HEK293T (cell line): ENCODE measurements at regions not wholly inside any gene's neighbourhood (a gene's known extent, or its start where the extent isn't known, plus 50 kb on each side); places are given as distances from the start of the nearest gene placed in this dataset.

ENCODE experiments used
- CTCF ChIA-PET: fragments of 350-600 bp; formaldehyde crosslinking; extraction: SDS; loops from one replicate; lab custom pipeline; 2021; ENCODE audit warnings: antibody characterized with exemption, inconsistent platforms; lab: Yijun Ruan, JAX
- POLR2A ChIA-PET: fragments of 350-600 bp; formaldehyde crosslinking; extraction: SDS; loops from one replicate; lab custom pipeline; 2020; ENCODE audit warnings: antibody characterized with exemption, inconsistent platforms; lab: Yijun Ruan, JAX
- DNase-seq: peaks from one replicate; pipeline ENCODE4 v3.0.0; 2012; ENCODE audit warnings: mixed read lengths; ENCODE audit errors: extremely low spot score
- ARNT ChIP-seq: fragments of 450-650 bp; IDR thresholded peaks from 2 replicates; pipeline ENCODE4 v1.6.1; 2017; ENCODE audit warnings: mild to moderate bottlenecking
- BHLHE40 ChIP-seq: fragments of 450-650 bp; IDR thresholded peaks from 2 replicates; pipeline ENCODE4 v1.6.1; 2016; ENCODE audit warnings: mild to moderate bottlenecking, moderate library complexity, borderline replicate concordance
- CTBP1 ChIP-seq: fragments of 450-650 bp; IDR thresholded peaks from 2 replicates; pipeline ENCODE4 v1.6.1; 2016; ENCODE audit warnings: borderline replicate concordance
- ELF4 ChIP-seq: fragments of 450-650 bp; IDR thresholded peaks from 2 replicates; pipeline ENCODE4 v1.6.1; 2017; ENCODE audit warnings: antibody characterized with exemption
- FOXA1 ChIP-seq: fragments of 450-650 bp; IDR thresholded peaks from 2 replicates; pipeline ENCODE4 v1.6.1; 2016; ENCODE audit warnings: mild to moderate bottlenecking
- FOXK2 ChIP-seq: fragments of 450-650 bp; IDR thresholded peaks from 2 replicates; pipeline ENCODE4 v1.6.1; 2016; ENCODE audit warnings: mild to moderate bottlenecking
- FOXM1 ChIP-seq: fragments of 450-650 bp; IDR thresholded peaks from 2 replicates; pipeline ENCODE4 v1.6.1; 2017; ENCODE audit warnings: mild to moderate bottlenecking, borderline replicate concordance
- HDGF ChIP-seq: fragments of 450-650 bp; IDR thresholded peaks from 2 replicates; pipeline ENCODE4 v1.6.1; 2017; ENCODE audit warnings: antibody characterized with exemption, borderline replicate concordance
- L3MBTL2 ChIP-seq: fragments of 450-650 bp; conservative IDR thresholded peaks from 2 replicates; pipeline ENCODE4 v1.6.1; 2016; ENCODE audit warnings: mild to moderate bottlenecking
- LEF1 ChIP-seq: fragments of 450-650 bp; IDR thresholded peaks from 2 replicates; pipeline ENCODE4 v1.6.1; 2017; ENCODE audit warnings: mild to moderate bottlenecking, borderline replicate concordance
- NFRKB ChIP-seq: fragments of 450-650 bp; IDR thresholded peaks from 2 replicates; pipeline ENCODE4 v1.6.1; 2016; ENCODE audit warnings: mild to moderate bottlenecking, moderate library complexity
- PKNOX1 ChIP-seq: fragments of 450-650 bp; IDR thresholded peaks from 2 replicates; pipeline ENCODE4 v1.6.1; 2016
- SP1 ChIP-seq: fragments of 450-650 bp; IDR thresholded peaks from 2 replicates; pipeline ENCODE4 v1.6.1; 2017
- SUZ12 ChIP-seq: fragments of 450-650 bp; IDR thresholded peaks from 2 replicates; pipeline ENCODE4 v1.6.1; 2016; ENCODE audit warnings: mild to moderate bottlenecking
- TARDBP ChIP-seq: fragments of 450-650 bp; IDR thresholded peaks from 2 replicates; pipeline ENCODE4 v1.6.1; 2016
- ZNF384 ChIP-seq: fragments of 450-650 bp; IDR thresholded peaks from 2 replicates; pipeline ENCODE4 v1.6.1; 2016

GRCh38 chr6:134372603-134373281, 54.8 kb upstream of the SGK1 start:
- ChIA-PET POLR2A (no interaction called here), CTCF (interaction anchor here (0.7 kb wide), 1 partner anchor 568 kb away, joined by 4 read pairs; no protein-coding TSS in a partner anchor)
- no peak for DNase-seq
- no peak for TF ChIP-seq ARNT
- no peak for TF ChIP-seq TARDBP
- no peak for TF ChIP-seq ZNF384
- TF ChIP-seq BHLHE40, result no peak
- no peak for TF ChIP-seq LEF1
- TF ChIP-seq NFRKB, result no peak
- TF ChIP-seq L3MBTL2, result no peak
- no peak for TF ChIP-seq ELF4
- TF ChIP-seq FOXM1, result no peak
- TF ChIP-seq SP1, result no peak
- TF ChIP-seq FOXK2, result no peak
- TF ChIP-seq SUZ12, result no peak

GRCh38 chr6:134368670-134369069, 50.8 kb upstream of the SGK1 start:
- ChIA-PET POLR2A (interaction anchor here (0.9 kb wide), 1 partner anchor 171 kb away, joined by 3 read pairs; no protein-coding TSS in a partner anchor), CTCF (no interaction called here)
- TF ChIP-seq ZNF384, result no peak
- no peak for TF ChIP-seq FOXM1
- no peak for TF ChIP-seq PKNOX1
- no peak for TF ChIP-seq SUZ12
- no peak for TF ChIP-seq ELF4
- no peak for TF ChIP-seq NFRKB
- TF ChIP-seq FOXK2, result no peak
- TF ChIP-seq ARNT, result no peak
- no peak for TF ChIP-seq CTBP1
- TF ChIP-seq L3MBTL2, result no peak
- no peak for TF ChIP-seq LEF1
- no peak for TF ChIP-seq BHLHE40
- no peak for TF ChIP-seq HDGF
- no peak for TF ChIP-seq SP1
- no peak for TF ChIP-seq TARDBP
- no peak for TF ChIP-seq FOXA1
- no peak for DNase-seq
